CMK (cell line): ENCODE measurements at regions not wholly inside any gene's neighbourhood (a gene's known extent, or its start where the extent isn't known, plus 50 kb on each side); places are given as distances from the start of the nearest gene placed in this dataset.

Source experiments
- DNase-seq: peaks from one replicate; pipeline ENCODE4 v3.0.0-alpha.2; 2010; ENCODE audit warnings: low read depth

GRCh38 chr7:131226514-131226865 is 101.2 kb upstream of the MKLN1 start:
- DNase-seq, result no peak

DNA sequence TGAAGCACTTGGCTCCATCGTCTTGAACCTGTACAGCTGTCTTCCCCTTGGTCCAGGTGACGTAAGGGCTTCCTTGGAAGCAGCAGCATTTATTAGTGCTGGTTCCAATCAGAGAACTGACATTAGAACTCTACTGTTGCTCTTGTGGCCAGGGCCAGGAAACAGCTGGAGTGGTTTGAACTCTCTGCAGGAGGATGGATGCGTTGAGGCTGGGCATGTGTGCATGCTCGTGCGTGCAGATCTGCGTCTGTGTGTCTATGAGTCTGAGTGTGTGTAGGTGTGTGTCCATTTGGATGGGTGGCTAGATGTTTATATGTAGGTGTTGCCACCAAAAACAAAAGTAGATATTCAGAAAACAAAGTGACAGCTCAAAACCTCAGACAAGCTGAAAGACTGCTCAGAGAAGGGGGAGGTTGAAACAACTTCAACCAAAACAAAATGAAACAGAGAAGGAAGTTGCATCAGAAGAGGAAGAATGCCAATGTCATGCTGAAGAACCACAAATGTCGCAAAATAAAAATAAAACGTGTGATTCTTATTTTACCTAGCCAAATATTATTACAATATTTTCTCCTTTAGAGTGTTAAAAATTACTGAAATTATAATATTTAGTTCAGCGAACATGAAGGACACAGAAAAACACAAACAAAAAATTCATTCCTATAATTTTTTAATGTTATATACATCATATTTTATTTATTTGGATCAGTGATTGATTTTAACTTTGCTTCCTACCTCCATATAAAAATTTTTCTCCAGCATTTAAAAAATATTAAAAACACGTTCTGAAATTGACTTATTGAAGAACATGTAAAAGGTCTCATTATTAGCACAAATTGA is 96.1 kb upstream of the MKLN1 start:
- DNase-seq, result peak; percentile 29

DNA sequence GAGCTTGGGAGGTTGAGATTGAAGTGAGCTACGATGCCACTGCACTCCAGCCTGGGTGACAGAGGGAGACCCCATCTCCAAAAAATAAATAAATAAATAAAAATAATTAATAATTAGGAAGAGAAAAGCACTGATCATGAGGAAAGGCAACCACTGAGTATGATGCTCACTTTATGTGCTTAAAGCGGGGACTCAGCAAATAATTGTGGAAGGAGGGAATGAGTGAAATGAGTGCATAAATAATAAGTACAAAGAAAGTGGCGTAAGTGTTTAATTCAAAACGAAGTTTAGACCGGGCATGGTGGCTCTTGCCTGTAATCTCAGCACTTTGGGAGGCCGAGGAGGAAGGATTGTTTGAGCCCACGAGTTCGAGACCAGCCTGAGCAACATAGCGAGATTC is 94.9 kb upstream of the MKLN1 start:
- no peak for DNase-seq

- no peak for DNase-seq
Observed at GRCh38 chr7:131233193-131233592, 94.5 kb upstream of the MKLN1 start.

DNA sequence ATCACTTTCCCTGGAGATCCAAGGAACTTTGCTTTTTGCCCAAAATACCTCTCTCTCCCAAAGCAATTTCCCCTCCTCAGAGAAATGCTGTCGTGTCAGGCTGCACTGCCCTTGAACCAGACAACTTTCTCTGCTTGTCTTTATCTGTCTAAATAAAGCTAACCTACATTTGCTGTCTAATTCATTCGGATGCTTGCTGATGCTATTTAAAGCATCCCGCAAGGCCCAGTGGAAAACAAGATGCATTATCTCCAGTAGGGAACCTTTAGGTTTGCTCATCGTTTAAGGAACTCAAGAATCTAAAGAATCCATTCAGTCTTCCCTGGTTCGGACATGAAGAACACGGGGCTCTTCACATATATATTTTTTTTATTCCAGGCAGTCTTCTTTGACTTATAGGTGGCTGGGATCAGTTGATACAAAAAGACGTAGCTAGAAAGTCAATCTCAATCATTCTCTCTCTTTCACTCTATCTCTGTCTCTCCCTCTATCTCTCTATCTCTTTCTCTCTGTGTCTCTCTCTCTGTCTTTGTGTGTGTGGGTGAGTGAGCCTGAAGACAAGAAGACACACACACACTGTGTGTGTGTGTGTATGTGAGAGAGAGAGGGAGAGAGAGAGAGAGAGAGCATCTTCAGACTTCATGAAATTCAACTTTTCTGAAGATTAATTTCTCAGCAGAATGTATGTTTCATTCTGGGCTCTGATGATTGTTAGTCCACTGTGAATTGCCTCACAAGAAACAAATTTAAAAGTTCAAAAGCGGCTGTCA is 92.8 kb upstream of the MKLN1 start:
- DNase-seq, result no peak

DNA sequence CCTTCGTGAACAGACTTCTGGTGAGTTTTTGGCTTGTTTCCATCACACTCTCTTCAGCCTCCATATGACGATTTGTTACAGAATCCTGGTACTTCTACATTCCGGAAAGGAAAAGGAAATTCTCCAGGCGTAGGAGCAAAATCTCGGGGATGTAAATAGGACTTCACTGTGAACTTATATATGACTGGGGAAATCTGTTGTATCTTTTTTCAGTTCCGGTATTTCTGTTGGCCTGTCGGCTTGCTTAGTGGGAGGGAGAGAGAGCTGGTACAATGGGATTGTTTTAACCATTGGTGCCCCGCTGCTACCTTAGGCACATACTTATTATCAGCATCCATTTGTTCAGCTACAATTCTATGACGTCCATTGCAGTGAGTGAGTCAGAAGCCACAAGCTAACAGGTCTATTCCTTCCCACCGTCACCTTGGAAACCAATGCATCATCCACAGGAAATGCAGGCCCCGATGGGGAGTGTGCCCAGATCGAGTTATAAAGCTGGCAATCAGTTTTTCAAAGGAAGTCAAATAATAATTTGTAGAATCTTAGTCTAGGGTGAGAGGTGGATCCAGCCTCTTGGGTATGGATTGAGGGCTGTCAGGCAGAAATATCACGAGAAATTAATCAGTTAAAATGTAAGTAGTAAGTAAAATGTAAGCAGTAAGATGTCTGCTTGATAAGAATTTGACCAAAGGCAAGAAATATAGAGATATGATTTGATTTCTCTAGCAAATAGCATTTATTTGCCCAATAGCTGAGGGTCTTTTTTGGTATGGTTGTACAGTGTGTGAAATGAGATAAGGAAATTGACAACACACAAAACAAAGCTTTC is 92.0 kb upstream of the MKLN1 start:
- DNase-seq, result no peak

DNA sequence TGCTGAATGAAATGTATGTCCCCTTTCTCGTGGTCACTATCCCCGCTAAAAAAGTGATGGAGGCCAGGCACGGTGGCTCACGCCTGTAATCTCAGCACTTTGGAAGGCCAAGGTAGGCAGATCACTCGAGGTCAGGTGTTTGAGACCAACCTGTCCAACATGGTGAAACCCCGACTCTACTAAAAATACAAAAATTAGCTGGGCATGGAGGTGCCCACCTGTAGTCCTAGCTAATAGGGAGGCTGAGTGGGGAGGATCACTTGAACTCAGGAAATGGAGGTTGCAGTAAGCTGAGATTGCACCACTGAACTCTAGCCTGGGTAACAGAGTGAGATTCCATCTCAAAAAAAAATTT is 91.4 kb upstream of the MKLN1 start:
- no peak for DNase-seq

DNA sequence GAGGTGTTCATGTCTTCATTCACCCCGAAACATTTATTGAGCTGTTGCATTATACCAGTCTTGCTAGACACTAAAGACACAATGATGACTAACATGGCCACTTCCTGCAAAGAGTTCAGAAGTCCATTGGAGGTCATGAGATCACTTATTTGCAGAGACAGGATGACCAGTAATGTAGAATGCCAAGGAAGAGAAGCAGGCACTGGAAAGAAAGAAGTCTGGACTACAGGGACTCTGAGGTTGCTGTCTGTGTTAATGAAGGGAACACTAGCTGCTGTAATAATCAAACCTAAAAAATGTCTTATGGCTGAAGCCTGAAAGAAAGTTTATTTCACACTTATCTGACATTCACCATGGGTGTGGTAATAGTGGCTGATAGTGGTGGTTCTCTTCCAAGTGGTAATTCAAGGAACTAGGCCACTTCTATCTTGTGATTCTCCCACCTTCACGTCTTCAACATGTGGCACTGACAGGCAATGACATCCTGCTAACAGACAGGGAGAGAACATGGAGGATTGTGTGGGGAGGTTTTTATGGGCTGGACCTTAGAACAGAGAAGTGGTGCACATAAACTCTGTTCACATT is 89.2 kb upstream of the MKLN1 start:
- no peak for DNase-seq

- DNase-seq, result no peak
Observed at GRCh38 chr7:131241386-131241785, 86.3 kb upstream of the MKLN1 start.

- DNase-seq, result no peak
Observed at GRCh38 chr7:131242123-131242650, 85.5 kb upstream of the MKLN1 start.

DNA sequence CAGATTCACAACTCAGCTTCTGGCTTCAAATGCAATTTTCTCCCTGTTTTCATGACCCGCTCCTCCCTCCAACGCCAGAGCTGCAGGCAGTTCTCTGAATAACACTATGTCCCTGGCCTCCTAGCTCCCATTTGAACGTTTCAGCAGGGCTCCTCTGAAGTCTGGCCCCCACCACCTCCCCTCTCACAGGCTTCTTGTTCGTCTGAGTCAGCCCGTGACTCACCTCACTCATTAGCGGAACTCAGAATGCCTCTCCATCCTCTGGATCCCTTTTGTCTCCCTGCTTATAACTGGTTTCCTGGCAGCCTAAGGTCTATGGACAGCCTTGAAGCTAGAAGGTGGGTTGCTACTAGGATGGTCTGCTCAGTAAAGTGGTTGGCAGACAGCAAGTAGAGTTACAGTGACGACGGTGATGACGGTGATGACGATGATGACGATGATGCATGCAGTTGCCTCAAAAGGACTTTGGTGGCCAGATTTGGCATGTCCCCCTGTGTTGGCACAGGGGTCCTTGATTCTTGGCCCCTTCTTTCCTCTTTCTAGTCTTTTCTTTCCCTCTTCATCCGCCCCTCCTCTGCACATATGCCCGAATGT is 83.3 kb upstream of the MKLN1 start:
- DNase-seq, result no peak

GRCh38 chr7:131249003-131249402 is 78.7 kb upstream of the MKLN1 start:
- no peak for DNase-seq

GRCh38 chr7:131249483-131249882 is 78.2 kb upstream of the MKLN1 start:
- no peak for DNase-seq

DNA sequence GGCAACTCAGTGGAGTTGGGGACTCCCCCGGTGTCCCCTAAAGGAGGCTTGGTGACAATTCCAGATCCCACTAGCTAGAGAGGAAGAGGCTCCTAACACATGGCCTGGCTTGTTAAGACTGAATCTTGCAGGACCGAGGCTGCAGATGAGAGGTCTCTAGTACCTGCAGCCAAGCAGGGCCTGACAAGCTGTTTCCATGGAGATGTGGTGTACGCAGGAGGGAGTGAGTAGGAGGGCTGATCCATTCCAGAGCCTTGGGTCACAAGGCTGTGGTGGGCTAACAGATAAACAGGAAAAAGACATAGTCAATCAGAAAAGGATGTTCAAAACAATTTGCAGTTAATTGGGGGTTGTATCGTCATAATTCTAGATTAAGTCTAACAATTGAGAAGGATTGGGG is 77.3 kb upstream of the MKLN1 start:
- no peak for DNase-seq

- no peak for DNase-seq
Observed at GRCh38 chr7:131251371-131251770, 76.3 kb upstream of the MKLN1 start.

DNA sequence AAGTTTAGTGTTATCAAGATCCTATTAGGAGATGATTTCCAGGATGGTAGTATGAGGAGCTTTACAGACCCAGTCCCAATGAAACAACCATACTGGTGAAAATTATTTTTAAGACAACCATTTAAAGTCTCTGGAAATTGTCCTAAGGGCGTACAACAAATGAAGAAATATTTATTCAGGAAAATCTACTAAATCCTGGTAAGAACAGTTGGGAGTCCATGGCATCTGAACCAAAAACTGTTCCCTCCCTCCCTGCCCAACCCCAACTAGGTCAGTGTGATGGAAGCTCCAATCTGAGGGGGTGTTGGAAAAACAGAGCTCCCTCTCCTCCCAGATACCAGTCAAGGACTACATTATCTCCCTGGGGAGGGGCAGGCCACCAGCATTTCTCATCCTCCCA is 74.7 kb upstream of the MKLN1 start:
- no peak for DNase-seq

GRCh38 chr7:131254211-131254610 is 73.5 kb upstream of the MKLN1 start:
- DNase-seq, result no peak

GRCh38 chr7:131255242-131255641 is 72.4 kb upstream of the MKLN1 start:
- no peak for DNase-seq

GRCh38 chr7:131261476-131261994 is 66.1 kb upstream of the MKLN1 start:
- no peak for DNase-seq

DNA sequence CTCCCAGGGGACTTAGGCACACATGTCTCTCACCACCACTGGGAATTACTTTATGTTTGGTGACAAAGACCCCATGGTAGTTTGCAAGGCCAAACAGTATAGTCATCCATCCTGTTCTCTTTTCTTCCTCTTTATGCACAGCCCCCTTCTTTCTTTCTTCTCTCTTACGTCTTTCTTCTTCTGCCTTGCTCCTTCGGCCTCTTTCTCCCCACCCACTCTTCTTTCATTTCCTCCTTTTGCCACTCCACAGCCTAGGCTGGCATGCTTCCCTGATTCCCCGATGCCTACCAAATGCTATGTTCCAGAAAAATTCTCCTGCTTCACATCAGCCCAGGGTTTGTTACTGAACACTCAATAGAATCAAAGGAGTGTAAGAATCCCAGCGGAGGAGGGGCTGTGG is 62.4 kb upstream of the MKLN1 start:
- DNase-seq, result no peak

GRCh38 chr7:131267631-131268030 is 60.0 kb upstream of the MKLN1 start:
- no peak for DNase-seq

DNA sequence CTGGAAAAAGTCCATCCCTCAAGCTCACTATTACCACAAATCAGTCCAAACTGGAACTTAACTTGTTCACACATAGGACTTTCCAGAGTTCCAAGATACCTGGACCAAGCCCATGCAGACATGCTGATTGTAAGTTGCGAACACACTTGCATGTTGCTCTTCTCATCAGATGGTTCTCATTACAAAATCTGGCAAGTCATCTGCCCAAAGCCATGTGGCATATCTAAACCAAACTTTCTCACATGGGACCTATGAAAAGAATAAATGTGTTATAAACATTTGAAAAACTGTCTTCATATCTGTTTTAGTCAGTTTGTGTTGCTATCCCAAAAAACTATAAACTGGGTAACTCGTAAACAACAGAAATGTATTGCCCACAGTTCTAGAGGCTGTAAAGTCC is 58.8 kb upstream of the MKLN1 start:
- DNase-seq, result no peak
